GM12872 (cell line): ENCODE measurements at regions not wholly inside any gene's neighbourhood (a gene's known extent, or its start where the extent isn't known, plus 50 kb on each side); places are given as distances from the start of the nearest gene placed in this dataset.

Experiments used
- TF ChIP-seq, protein P1 (sequence below): IDR thresholded peaks from 3 replicates; pipeline ENCODE4 v1.5.1; 2011; ENCODE audit warnings: low read depth, mild to moderate bottlenecking, low read length, moderate library complexity; ENCODE audit not compliant: insufficient read depth

DNA sequence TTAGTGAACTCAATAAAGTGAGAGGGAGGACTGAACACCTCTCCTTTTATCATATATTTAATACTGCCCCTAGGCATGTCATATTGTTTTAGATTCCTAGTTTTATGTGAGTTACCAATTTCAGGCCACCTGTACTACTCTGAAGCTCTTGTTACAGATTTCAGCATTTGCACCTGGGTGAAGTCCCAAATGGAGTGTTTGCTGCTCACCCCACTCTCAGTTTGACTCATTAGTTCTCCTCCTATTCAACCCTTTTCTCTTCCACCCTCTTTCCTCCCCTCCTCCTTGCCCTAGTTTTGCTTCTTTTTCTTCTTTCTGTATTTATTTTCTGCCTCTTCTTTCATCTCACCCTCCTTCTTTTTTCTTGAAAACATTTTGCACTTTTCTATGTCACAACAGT lies 1852.2 kb upstream of the IGFBP7 start:
- TF ChIP-seq, protein P1, sequence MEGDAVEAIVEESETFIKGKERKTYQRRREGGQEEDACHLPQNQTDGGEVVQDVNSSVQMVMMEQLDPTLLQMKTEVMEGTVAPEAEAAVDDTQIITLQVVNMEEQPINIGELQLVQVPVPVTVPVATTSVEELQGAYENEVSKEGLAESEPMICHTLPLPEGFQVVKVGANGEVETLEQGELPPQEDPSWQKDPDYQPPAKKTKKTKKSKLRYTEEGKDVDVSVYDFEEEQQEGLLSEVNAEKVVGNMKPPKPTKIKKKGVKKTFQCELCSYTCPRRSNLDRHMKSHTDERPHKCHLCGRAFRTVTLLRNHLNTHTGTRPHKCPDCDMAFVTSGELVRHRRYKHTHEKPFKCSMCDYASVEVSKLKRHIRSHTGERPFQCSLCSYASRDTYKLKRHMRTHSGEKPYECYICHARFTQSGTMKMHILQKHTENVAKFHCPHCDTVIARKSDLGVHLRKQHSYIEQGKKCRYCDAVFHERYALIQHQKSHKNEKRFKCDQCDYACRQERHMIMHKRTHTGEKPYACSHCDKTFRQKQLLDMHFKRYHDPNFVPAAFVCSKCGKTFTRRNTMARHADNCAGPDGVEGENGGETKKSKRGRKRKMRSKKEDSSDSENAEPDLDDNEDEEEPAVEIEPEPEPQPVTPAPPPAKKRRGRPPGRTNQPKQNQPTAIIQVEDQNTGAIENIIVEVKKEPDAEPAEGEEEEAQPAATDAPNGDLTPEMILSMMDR, result no peak

DNA sequence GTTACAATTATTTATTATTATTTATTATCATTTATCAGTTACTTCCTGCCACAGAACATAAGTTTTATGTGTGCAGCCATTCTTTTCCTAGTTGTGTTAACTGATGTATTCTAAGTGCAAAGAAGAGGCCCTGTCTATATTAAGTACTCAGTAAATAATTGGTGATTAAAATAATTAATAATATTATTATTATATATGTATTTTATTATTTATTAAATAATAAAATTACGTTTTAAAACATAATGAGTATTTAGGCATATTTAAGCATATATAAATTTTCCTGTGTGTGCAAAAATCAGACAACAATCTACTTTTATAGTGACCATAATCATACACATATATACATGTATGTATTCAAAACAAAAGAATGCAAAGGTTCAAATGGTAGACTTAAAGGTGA lies 1871.6 kb upstream of the IGFBP7 start:
- TF ChIP-seq, protein P1, result no peak

GRCh38 chr4:58983887-58984286 lies 1873.7 kb upstream of the IGFBP7 start:
- TF ChIP-seq, protein P1, result no peak

DNA sequence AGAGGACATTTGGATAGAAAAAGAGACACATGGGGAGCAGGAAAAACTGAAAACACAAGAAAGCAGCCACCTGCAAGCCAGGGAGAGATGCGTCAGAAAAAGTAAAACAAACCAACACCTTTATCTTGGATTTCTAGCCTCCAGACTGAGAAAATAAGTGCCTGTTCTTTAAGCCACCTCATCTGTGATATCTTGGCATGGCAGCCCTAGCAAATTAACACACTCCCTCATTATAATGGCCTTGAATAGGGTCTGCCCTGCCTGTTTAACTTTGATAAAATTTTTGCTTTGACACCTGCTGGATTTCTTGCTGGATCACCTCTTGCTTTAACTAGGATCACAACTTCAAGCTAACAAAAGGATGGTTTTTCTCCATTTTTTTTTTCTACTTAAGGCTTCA lies 1892.0 kb upstream of the IGFBP7 start:
- TF ChIP-seq, protein P1, result no peak

DNA sequence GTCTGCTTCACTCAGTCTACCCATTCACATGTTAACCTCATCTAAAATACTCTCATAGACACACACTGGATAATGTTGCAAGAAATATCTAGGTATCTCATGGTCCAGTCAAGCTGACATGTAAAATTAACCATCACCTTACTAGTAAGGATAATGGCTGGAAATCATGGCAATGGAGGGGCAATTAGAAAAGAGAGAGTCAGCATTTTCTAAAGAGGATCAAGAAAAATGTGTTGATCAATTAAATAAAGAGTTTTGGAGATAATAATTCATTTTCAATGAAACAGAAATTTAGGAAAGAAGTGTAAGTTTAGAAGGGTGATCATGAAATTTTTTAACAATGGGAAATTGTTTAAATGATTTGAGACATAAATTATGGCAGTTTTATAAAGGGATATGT lies 1914.1 kb upstream of the IGFBP7 start:
- TF ChIP-seq, protein P1, result no peak

GRCh38 chr4:59037812-59038211 lies 1927.6 kb upstream of the IGFBP7 start:
- TF ChIP-seq, protein P1, result no peak

GRCh38 chr4:59039046-59039445 lies 1928.9 kb upstream of the IGFBP7 start:
- TF ChIP-seq, protein P1, result no peak

GRCh38 chr4:59044286-59044900 lies 1934.2 kb upstream of the IGFBP7 start:
- TF ChIP-seq, protein P1, result no peak
